HepG2 (cell line): ENCODE measurements at regions not wholly inside any gene's neighbourhood (a gene's known extent, or its start where the extent isn't known, plus 50 kb on each side); places are given as distances from the start of the nearest gene placed in this dataset.

Experiments used
- CTCF ChIP-seq: sonication (generic); formaldehyde crosslinking; IDR thresholded peaks from 2 replicates; pipeline ENCODE4 v1.5.0; 2020; ENCODE audit warnings: mild to moderate bottlenecking, missing genetic modification reagents, moderate library complexity
- MYC ChIP-seq: sonication (generic); formaldehyde crosslinking; IDR thresholded peaks from 2 replicates; pipeline ENCODE4 v1.9.0; 2021; ENCODE audit warnings: missing genetic modification reagents, borderline replicate concordance
- PAF1 ChIP-seq: IDR thresholded peaks from 2 replicates; pipeline ENCODE4 v1.6.1; 2016; ENCODE audit warnings: missing genetic modification reagents, missing compliant biosample characterization
- ZNF275 ChIP-seq: sonication (generic); formaldehyde crosslinking; IDR thresholded peaks from 2 replicates; pipeline ENCODE4 v1.8.0; 2022; ENCODE audit warnings: missing genetic modification reagents, mild to moderate bottlenecking, inconsistent platforms, borderline replicate concordance
- TF ChIP-seq, protein P1 (sequence below): sonication (generic); formaldehyde crosslinking; IDR thresholded peaks from 2 replicates; pipeline ENCODE4 v1.9.0; 2021; ENCODE audit warnings: missing genetic modification reagents, borderline replicate concordance

- TF ChIP-seq CTCF (CRISPR knock-in tag) (no peak), MYC (CRISPR knock-in tag) (no peak), ZNF275 (CRISPR knock-in tag) (no peak), PAF1 (CRISPR knock-in tag) (no peak)
- TF ChIP-seq, protein P1, sequence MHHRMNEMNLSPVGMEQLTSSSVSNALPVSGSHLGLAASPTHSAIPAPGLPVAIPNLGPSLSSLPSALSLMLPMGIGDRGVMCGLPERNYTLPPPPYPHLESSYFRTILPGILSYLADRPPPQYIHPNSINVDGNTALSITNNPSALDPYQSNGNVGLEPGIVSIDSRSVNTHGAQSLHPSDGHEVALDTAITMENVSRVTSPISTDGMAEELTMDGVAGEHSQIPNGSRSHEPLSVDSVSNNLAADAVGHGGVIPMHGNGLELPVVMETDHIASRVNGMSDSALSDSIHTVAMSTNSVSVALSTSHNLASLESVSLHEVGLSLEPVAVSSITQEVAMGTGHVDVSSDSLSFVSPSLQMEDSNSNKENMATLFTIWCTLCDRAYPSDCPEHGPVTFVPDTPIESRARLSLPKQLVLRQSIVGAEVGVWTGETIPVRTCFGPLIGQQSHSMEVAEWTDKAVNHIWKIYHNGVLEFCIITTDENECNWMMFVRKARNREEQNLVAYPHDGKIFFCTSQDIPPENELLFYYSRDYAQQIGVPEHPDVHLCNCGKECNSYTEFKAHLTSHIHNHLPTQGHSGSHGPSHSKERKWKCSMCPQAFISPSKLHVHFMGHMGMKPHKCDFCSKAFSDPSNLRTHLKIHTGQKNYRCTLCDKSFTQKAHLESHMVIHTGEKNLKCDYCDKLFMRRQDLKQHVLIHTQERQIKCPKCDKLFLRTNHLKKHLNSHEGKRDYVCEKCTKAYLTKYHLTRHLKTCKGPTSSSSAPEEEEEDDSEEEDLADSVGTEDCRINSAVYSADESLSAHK (CRISPR knock-in tag), result no peak
Observed at GRCh38 chr2:7766088-7766722, 849.0 kb downstream of the RNF144A start.
